ENCODE measurements at regions not wholly inside any gene's neighbourhood (a gene's known extent, or its start where the extent isn't known, plus 50 kb on each side); places are given as distances from the start of the nearest gene placed in this dataset.

DNA sequence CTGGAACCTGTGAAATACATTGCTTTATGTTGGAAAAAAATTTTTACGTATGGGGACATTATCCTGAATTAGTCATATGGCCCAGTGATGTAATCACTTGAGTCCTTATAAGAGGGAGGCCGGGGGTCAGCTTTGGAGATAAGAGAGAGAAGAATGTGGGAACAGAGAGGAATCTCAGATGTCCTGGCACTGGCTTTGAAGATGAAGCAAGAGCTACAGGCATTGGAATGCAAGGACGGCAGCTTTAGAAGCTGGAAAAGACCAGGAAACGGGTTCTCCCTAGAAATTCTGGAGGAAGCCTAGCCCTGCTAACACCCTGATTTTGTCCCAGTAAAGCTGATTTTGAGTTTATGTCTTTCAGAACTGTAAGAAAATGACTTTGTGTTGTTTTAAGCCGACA, 1129.9 kb upstream of the GYPC start:
- H3K9me3 Mint-ChIP-seq, result peaks cover 48% of the 10 kb centered on the region
- peaks cover 5% of the 10 kb centered on the region for H3K27me3 Mint-ChIP-seq (ENCODE audit: low read depth)
- H3K27ac Mint-ChIP-seq, result no peak overlapping the region
- ATAC-seq, result no peak; the same call in 1 of the 2 replicates
- TF ChIP-seq GABPB1 (CRISPR knock-in tag; IDR thresholded peaks at IDR 0.05), result no peak
- TF ChIP-seq, protein P1, sequence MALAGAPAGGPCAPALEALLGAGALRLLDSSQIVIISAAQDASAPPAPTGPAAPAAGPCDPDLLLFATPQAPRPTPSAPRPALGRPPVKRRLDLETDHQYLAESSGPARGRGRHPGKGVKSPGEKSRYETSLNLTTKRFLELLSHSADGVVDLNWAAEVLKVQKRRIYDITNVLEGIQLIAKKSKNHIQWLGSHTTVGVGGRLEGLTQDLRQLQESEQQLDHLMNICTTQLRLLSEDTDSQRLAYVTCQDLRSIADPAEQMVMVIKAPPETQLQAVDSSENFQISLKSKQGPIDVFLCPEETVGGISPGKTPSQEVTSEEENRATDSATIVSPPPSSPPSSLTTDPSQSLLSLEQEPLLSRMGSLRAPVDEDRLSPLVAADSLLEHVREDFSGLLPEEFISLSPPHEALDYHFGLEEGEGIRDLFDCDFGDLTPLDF (CRISPR knock-in tag; IDR thresholded peaks at IDR 0.05), result no peak
- TF ChIP-seq ZNF138 (CRISPR knock-in tag; conservative IDR thresholded peaks at IDR 0.05), result no peak
- TF ChIP-seq, protein P2, sequence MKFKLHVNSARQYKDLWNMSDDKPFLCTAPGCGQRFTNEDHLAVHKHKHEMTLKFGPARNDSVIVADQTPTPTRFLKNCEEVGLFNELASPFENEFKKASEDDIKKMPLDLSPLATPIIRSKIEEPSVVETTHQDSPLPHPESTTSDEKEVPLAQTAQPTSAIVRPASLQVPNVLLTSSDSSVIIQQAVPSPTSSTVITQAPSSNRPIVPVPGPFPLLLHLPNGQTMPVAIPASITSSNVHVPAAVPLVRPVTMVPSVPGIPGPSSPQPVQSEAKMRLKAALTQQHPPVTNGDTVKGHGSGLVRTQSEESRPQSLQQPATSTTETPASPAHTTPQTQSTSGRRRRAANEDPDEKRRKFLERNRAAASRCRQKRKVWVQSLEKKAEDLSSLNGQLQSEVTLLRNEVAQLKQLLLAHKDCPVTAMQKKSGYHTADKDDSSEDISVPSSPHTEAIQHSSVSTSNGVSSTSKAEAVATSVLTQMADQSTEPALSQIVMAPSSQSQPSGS (CRISPR knock-in tag; IDR thresholded peaks at IDR 0.05; ENCODE audit: borderline replicate concordance, low read depth), result no peak
- no peak for TF ChIP-seq GRHL2 (CRISPR knock-in tag; IDR thresholded peaks at IDR 0.05; ENCODE audit: insufficient replicate concordance, severe bottlenecking)
- TF ChIP-seq, protein P3, sequence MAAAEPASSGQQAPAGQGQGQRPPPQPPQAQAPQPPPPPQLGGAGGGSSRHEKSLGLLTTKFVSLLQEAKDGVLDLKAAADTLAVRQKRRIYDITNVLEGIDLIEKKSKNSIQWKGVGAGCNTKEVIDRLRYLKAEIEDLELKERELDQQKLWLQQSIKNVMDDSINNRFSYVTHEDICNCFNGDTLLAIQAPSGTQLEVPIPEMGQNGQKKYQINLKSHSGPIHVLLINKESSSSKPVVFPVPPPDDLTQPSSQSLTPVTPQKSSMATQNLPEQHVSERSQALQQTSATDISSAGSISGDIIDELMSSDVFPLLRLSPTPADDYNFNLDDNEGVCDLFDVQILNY (CRISPR knock-in tag; IDR thresholded peaks at IDR 0.05), result no peak
- TF ChIP-seq, protein P4, sequence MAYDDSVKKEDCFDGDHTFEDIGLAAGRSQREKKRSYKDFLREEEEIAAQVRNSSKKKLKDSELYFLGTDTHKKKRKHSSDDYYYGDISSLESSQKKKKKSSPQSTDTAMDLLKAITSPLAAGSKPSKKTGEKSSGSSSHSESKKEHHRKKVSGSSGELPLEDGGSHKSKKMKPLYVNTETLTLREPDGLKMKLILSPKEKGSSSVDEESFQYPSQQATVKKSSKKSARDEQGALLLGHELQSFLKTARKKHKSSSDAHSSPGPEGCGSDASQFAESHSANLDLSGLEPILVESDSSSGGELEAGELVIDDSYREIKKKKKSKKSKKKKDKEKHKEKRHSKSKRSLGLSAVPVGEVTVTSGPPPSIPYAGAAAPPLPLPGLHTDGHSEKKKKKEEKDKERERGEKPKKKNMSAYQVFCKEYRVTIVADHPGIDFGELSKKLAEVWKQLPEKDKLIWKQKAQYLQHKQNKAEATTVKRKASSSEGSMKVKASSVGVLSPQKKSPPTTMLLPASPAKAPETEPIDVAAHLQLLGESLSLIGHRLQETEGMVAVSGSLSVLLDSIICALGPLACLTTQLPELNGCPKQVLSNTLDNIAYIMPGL (CRISPR knock-in tag; IDR thresholded peaks at IDR 0.05), result no peak
- TF ChIP-seq IRF2 (CRISPR knock-in tag; IDR thresholded peaks at IDR 0.05; ENCODE audit: borderline replicate concordance, low read depth), result no peak
- no peak for TF ChIP-seq ELF4 (CRISPR knock-in tag; IDR thresholded peaks at IDR 0.05; ENCODE audit: low read depth)
- TF ChIP-seq ZNF121 (CRISPR knock-in tag; IDR thresholded peaks at IDR 0.05), result no peak
- no peak for TF ChIP-seq ZNF219 (CRISPR knock-in tag; IDR thresholded peaks at IDR 0.05; ENCODE audit: borderline replicate concordance)
- TF ChIP-seq, protein P5, sequence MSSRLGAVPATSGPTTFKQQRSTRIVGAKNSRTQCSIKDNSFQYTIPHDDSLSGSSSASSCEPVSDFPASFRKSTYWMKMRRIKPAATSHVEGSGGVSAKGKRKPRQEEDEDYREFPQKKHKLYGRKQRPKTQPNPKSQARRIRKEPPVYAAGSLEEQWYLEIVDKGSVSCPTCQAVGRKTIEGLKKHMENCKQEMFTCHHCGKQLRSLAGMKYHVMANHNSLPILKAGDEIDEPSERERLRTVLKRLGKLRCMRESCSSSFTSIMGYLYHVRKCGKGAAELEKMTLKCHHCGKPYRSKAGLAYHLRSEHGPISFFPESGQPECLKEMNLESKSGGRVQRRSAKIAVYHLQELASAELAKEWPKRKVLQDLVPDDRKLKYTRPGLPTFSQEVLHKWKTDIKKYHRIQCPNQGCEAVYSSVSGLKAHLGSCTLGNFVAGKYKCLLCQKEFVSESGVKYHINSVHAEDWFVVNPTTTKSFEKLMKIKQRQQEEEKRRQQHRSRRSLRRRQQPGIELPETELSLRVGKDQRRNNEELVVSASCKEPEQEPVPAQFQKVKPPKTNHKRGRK (CRISPR knock-in tag; IDR thresholded peaks at IDR 0.05; ENCODE audit: borderline replicate concordance), result no peak
- TF ChIP-seq, protein P6, sequence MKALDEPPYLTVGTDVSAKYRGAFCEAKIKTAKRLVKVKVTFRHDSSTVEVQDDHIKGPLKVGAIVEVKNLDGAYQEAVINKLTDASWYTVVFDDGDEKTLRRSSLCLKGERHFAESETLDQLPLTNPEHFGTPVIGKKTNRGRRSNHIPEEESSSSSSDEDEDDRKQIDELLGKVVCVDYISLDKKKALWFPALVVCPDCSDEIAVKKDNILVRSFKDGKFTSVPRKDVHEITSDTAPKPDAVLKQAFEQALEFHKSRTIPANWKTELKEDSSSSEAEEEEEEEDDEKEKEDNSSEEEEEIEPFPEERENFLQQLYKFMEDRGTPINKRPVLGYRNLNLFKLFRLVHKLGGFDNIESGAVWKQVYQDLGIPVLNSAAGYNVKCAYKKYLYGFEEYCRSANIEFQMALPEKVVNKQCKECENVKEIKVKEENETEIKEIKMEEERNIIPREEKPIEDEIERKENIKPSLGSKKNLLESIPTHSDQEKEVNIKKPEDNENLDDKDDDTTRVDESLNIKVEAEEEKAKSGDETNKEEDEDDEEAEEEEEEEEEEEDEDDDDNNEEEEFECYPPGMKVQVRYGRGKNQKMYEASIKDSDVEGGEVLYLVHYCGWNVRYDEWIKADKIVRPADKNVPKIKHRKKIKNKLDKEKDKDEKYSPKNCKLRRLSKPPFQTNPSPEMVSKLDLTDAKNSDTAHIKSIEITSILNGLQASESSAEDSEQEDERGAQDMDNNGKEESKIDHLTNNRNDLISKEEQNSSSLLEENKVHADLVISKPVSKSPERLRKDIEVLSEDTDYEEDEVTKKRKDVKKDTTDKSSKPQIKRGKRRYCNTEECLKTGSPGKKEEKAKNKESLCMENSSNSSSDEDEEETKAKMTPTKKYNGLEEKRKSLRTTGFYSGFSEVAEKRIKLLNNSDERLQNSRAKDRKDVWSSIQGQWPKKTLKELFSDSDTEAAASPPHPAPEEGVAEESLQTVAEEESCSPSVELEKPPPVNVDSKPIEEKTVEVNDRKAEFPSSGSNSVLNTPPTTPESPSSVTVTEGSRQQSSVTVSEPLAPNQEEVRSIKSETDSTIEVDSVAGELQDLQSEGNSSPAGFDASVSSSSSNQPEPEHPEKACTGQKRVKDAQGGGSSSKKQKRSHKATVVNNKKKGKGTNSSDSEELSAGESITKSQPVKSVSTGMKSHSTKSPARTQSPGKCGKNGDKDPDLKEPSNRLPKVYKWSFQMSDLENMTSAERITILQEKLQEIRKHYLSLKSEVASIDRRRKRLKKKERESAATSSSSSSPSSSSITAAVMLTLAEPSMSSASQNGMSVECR (CRISPR knock-in tag; IDR thresholded peaks at IDR 0.05; ENCODE audit: borderline replicate concordance), result no peak
- TF ChIP-seq NFE2L1 (CRISPR knock-in tag; IDR thresholded peaks at IDR 0.05), result no peak
- no peak for TF ChIP-seq SOX15 (CRISPR knock-in tag; IDR thresholded peaks at IDR 0.05)
- TF ChIP-seq, protein P7, sequence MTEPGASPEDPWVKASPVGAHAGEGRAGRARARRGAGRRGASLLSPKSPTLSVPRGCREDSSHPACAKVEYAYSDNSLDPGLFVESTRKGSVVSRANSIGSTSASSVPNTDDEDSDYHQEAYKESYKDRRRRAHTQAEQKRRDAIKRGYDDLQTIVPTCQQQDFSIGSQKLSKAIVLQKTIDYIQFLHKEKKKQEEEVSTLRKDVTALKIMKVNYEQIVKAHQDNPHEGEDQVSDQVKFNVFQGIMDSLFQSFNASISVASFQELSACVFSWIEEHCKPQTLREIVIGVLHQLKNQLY (CRISPR knock-in tag; IDR thresholded peaks at IDR 0.05), result no peak
- no peak for TF ChIP-seq ESRRA (CRISPR knock-in tag; IDR thresholded peaks at IDR 0.05; ENCODE audit: borderline replicate concordance)
- peaks cover 21% of the 10 kb centered on the region for H3K4me1 Mint-ChIP-seq
- POLR2A ChIA-PET, result interaction anchor here (0.6 kb wide), 1 partner anchor 80 kb away, joined by 4 read pairs; no protein-coding TSS in a partner anchor
- no peak overlapping the region for H3K4me3 Mint-ChIP-seq
- peaks cover 14% of the 10 kb centered on the region for H3K36me3 Mint-ChIP-seq
- DNase-seq (ENCODE audit: low spot score), result no peak
- CTCF ChIA-PET, result interaction anchor here (1.4 kb wide), 1 partner anchor 10 kb away, joined by 12 read pairs; no protein-coding TSS in a partner anchor

Data from WTC11 (cell line).